ENCODE measurements at regions not wholly inside any gene's neighbourhood (a gene's known extent, or its start where the extent isn't known, plus 50 kb on each side); places are given as distances from the start of the nearest gene placed in this dataset.

DNA sequence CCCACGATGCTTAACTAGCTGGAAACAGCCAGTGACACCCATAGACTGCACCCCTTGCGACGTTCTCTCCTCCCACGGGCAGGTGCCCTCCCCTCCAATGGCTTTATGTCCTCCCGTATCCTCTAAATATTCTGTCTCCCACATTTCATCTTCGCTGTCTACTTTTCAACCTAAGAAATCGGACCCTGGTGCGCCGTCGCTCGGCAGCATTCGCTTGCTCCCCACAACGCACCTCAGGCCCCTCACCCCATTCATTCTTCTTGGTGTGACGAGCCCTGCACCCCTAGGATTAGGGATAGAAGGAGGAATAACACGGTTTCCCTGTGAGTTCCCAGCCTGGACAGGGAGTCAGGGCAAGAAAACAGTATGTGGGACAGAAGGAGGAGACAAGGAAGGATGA is 74.3 kb upstream of the FOXQ1 start:
- DNase-seq (ENCODE audit: low read depth, low spot score), result no peak
- H3K4me2 ChIP-seq (ENCODE audit: control insufficient read depth, insufficient read depth), result no peak overlapping the region
- intact Hi-C loops (cut with micrococcal nuclease; ENCODE audit: unreplicated experiment) (no loop called here), in situ Hi-C loops (cut with MboI) (no loop called here)
- no peaks in the 10 kb centered on the region for H3K9me3 ChIP-seq (replicated peaks; ENCODE audit: control insufficient read depth, insufficient read depth, low read length)
- POLR2A ChIA-PET, result no interaction called here
- ATAC-seq, result no peak
- H4K20me1 ChIP-seq (ENCODE audit: control insufficient read depth, insufficient read depth), result no peaks in the 10 kb centered on the region
- SMC1A ChIA-PET (ENCODE audit: uncharacterized antibody, unreplicated experiment), result no interaction called here
- peaks cover 0 to 3% of the 10 kb centered on the region in 2 experiments; a peak in 3 of 4 replicates for H3K27me3 ChIP-seq (replicated peaks in 1 of 2; ENCODE audit: control insufficient read depth in 2 of 2, insufficient read depth in 2 of 2, low read length in 1 of 2)
- H3K79me2 ChIP-seq (ENCODE audit: control insufficient read depth, insufficient read depth, low read length), result no peaks in the 10 kb centered on the region
- no peak overlapping the region for H2AFZ ChIP-seq (ENCODE audit: control insufficient read depth, low read depth, low read length)
- H3K27ac ChIP-seq (ENCODE audit: control insufficient read depth, insufficient read depth), result no peak overlapping the region
- CTCF ChIA-PET, result no interaction called here
- FAIRE-seq, result no peak
- H3K9ac ChIP-seq (ENCODE audit: control insufficient read depth, insufficient read depth, low read length), result no peak overlapping the region
- no TSS peak for BruUV-seq (replicated peaks)
- WGBS (ENCODE audit: insufficient coverage, insufficient replicate concordance, low lambda C conversion rate, missing lambda C conversion rate), result 55% methylated on average over 15 of the region's 15 CpGs
- H3K4me1 ChIP-seq (ENCODE audit: control insufficient read depth, insufficient read depth, low read length), result no peaks in the 10 kb centered on the region
- no peak for TF ChIP-seq MEF2A (IDR thresholded peaks at IDR 0.05; ENCODE audit: insufficient read depth, low read depth, low read length)
- TF ChIP-seq SPI1 (IDR thresholded peaks at IDR 0.05; ENCODE audit: borderline replicate concordance, insufficient read depth, low read depth, low read length), result no peak
- TF ChIP-seq, protein P1, sequence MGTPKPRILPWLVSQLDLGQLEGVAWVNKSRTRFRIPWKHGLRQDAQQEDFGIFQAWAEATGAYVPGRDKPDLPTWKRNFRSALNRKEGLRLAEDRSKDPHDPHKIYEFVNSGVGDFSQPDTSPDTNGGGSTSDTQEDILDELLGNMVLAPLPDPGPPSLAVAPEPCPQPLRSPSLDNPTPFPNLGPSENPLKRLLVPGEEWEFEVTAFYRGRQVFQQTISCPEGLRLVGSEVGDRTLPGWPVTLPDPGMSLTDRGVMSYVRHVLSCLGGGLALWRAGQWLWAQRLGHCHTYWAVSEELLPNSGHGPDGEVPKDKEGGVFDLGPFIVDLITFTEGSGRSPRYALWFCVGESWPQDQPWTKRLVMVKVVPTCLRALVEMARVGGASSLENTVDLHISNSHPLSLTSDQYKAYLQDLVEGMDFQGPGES (IDR thresholded peaks at IDR 0.05), result no peak
- no peak for TF ChIP-seq ZNF207 (IDR thresholded peaks at IDR 0.05; ENCODE audit: borderline replicate concordance)
- TF ChIP-seq, protein P2, sequence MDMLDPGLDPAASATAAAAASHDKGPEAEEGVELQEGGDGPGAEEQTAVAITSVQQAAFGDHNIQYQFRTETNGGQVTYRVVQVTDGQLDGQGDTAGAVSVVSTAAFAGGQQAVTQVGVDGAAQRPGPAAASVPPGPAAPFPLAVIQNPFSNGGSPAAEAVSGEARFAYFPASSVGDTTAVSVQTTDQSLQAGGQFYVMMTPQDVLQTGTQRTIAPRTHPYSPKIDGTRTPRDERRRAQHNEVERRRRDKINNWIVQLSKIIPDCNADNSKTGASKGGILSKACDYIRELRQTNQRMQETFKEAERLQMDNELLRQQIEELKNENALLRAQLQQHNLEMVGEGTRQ (IDR thresholded peaks at IDR 0.05; ENCODE audit: borderline replicate concordance, low read depth, low read length), result no peak
- no peak for TF ChIP-seq PAX8 (IDR thresholded peaks at IDR 0.05)
- TF ChIP-seq, protein P3, sequence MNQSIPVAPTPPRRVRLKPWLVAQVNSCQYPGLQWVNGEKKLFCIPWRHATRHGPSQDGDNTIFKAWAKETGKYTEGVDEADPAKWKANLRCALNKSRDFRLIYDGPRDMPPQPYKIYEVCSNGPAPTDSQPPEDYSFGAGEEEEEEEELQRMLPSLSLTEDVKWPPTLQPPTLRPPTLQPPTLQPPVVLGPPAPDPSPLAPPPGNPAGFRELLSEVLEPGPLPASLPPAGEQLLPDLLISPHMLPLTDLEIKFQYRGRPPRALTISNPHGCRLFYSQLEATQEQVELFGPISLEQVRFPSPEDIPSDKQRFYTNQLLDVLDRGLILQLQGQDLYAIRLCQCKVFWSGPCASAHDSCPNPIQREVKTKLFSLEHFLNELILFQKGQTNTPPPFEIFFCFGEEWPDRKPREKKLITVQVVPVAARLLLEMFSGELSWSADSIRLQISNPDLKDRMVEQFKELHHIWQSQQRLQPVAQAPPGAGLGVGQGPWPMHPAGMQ (IDR thresholded peaks at IDR 0.05; ENCODE audit: borderline replicate concordance), result no peak
- TF ChIP-seq TCF12 (IDR thresholded peaks at IDR 0.05; ENCODE audit: low read depth, low read length), result no peak
- TF ChIP-seq NBN (IDR thresholded peaks at IDR 0.05), result no peak
- TF ChIP-seq, protein P4, sequence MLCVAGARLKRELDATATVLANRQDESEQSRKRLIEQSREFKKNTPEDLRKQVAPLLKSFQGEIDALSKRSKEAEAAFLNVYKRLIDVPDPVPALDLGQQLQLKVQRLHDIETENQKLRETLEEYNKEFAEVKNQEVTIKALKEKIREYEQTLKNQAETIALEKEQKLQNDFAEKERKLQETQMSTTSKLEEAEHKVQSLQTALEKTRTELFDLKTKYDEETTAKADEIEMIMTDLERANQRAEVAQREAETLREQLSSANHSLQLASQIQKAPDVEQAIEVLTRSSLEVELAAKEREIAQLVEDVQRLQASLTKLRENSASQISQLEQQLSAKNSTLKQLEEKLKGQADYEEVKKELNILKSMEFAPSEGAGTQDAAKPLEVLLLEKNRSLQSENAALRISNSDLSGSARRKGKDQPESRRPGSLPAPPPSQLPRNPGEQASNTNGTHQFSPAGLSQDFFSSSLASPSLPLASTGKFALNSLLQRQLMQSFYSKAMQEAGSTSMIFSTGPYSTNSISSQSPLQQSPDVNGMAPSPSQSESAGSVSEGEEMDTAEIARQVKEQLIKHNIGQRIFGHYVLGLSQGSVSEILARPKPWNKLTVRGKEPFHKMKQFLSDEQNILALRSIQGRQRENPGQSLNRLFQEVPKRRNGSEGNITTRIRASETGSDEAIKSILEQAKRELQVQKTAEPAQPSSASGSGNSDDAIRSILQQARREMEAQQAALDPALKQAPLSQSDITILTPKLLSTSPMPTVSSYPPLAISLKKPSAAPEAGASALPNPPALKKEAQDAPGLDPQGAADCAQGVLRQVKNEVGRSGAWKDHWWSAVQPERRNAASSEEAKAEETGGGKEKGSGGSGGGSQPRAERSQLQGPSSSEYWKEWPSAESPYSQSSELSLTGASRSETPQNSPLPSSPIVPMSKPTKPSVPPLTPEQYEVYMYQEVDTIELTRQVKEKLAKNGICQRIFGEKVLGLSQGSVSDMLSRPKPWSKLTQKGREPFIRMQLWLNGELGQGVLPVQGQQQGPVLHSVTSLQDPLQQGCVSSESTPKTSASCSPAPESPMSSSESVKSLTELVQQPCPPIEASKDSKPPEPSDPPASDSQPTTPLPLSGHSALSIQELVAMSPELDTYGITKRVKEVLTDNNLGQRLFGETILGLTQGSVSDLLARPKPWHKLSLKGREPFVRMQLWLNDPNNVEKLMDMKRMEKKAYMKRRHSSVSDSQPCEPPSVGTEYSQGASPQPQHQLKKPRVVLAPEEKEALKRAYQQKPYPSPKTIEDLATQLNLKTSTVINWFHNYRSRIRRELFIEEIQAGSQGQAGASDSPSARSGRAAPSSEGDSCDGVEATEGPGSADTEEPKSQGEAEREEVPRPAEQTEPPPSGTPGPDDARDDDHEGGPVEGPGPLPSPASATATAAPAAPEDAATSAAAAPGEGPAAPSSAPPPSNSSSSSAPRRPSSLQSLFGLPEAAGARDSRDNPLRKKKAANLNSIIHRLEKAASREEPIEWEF (IDR thresholded peaks at IDR 0.05; ENCODE audit: insufficient replicate concordance, low read depth, low read length), result no peak
- no peak for TF ChIP-seq ZNF24 (IDR thresholded peaks at IDR 0.05)
- TF ChIP-seq POU2F2 (IDR thresholded peaks at IDR 0.05; ENCODE audit: borderline replicate concordance, low read depth, low read length), result no peak
- no peak for TF ChIP-seq RBBP5 (conservative IDR thresholded peaks at IDR 0.05)
- TF ChIP-seq NFXL1 (IDR thresholded peaks at IDR 0.05; ENCODE audit: borderline replicate concordance), result no peak
- no peak for TF ChIP-seq CHD2 (IDR thresholded peaks at IDR 0.05; ENCODE audit: borderline replicate concordance, low read depth, low read length)
- TF ChIP-seq, protein P5, sequence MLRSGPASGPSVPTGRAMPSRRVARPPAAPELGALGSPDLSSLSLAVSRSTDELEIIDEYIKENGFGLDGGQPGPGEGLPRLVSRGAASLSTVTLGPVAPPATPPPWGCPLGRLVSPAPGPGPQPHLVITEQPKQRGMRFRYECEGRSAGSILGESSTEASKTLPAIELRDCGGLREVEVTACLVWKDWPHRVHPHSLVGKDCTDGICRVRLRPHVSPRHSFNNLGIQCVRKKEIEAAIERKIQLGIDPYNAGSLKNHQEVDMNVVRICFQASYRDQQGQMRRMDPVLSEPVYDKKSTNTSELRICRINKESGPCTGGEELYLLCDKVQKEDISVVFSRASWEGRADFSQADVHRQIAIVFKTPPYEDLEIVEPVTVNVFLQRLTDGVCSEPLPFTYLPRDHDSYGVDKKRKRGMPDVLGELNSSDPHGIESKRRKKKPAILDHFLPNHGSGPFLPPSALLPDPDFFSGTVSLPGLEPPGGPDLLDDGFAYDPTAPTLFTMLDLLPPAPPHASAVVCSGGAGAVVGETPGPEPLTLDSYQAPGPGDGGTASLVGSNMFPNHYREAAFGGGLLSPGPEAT (IDR thresholded peaks at IDR 0.05; ENCODE audit: low read depth), result no peak
- no peak overlapping the region for H3K4me3 ChIP-seq
- RAD21 ChIA-PET (ENCODE audit: unreplicated experiment), result no interaction called here
- H3K36me3 ChIP-seq (ENCODE audit: control insufficient read depth in 2 of 2, insufficient read depth in 2 of 2, low read length in 1 of 2), result no peaks in the 10 kb centered on the region

Data from GM12878 (cell line).